Smooth muscle cell (in vitro differentiated cells): ENCODE measurements at regions not wholly inside any gene's neighbourhood (a gene's known extent, or its start where the extent isn't known, plus 50 kb on each side); places are given as distances from the start of the nearest gene placed in this dataset.

Experiments used
- DNase-seq: peaks from one replicate; lab custom pipeline; 2025; ENCODE audit not compliant: unreplicated experiment; lab: John Stamatoyannopoulos, UW
- H2AFZ ChIP-seq: fragments of 200-600 bp; sonication (generic); 2 replicates; pipeline ENCODE4 v1.6.0; 2016; ENCODE audit warnings: antibody characterized with exemption, low read depth, mild to moderate bottlenecking
- H3F3A ChIP-seq: fragments of 200-600 bp; sonication (generic); 2 replicates; pipeline ENCODE4 v1.6.0; 2017; ENCODE audit warnings: antibody characterized with exemption, low read depth
- H3K27ac ChIP-seq: fragments of 200-600 bp; sonication (generic); 2 replicates; pipeline ENCODE4 v1.5.1; 2016; ENCODE audit warnings: low read depth, mild to moderate bottlenecking
- H3K27me3 ChIP-seq: fragments of 200-600 bp; sonication (generic); 2 replicates; pipeline ENCODE4 v1.6.1; 2016; ENCODE audit warnings: low read depth, mild to moderate bottlenecking
- H3K36me3 ChIP-seq: fragments of 200-600 bp; sonication (generic); 2 replicates; pipeline ENCODE4 v1.5.1; 2016; ENCODE audit warnings: low read depth
- H3K4me1 ChIP-seq: fragments of 200-600 bp; sonication (generic); 2 replicates; pipeline ENCODE4 v1.5.1; 2016; ENCODE audit warnings: low read depth
- H3K4me2 ChIP-seq: fragments of 200-600 bp; sonication (generic); 2 replicates; pipeline ENCODE4 v1.6.0; 2016; ENCODE audit warnings: mild to moderate bottlenecking
- H3K4me3 ChIP-seq: fragments of 200-600 bp; sonication (generic); 2 replicates; pipeline ENCODE4 v1.5.1; 2016; ENCODE audit warnings: mild to moderate bottlenecking
- H3K79me2 ChIP-seq: fragments of 200-600 bp; sonication (generic); 2 replicates; pipeline ENCODE4 v1.6.0; 2016; ENCODE audit warnings: low read depth, mild to moderate bottlenecking
- H3K9ac ChIP-seq: fragments of 200-600 bp; sonication (generic); 2 replicates; pipeline ENCODE4 v1.6.0; 2016; ENCODE audit warnings: low read depth
- H3K9me3 ChIP-seq: fragments of 200-600 bp; sonication (generic); replicated peaks from 2 replicates; pipeline ENCODE4 v1.5.1; 2016; ENCODE audit warnings: low read depth
- H4K20me1 ChIP-seq: fragments of 200-600 bp; sonication (generic); 2 replicates; pipeline ENCODE4 v1.6.0; 2016; ENCODE audit warnings: low read depth
- CTCF ChIP-seq: fragments of 200-600 bp; sonication (generic); IDR thresholded peaks from 2 replicates; pipeline ENCODE4 v1.5.1; 2017; ENCODE audit warnings: borderline replicate concordance, mild to moderate bottlenecking, antibody characterized with exemption; ENCODE audit not compliant: insufficient read depth, poor library complexity, severe bottlenecking
- WGBS: methylation state at CpG from one replicate; pipeline ENCODE4 v1.1.7; 2016; ENCODE audit warnings: low lambda C conversion rate; 5-methylcytosine and 5-hydroxymethylcytosine counted together

GRCh38 chr10:90327611-90328010, 530.2 kb downstream of the HTR7 start:
- Histone ChIP-seq H3K4me2 (no peak overlapping the region), H4K20me1 (no peaks in the 10 kb centered on the region), H3K9me3 (no peaks in the 10 kb centered on the region), H2AFZ (no peak overlapping the region), H3K9ac (no peak overlapping the region), H3K4me3 (no peak overlapping the region), H3K4me1 (no peaks in the 10 kb centered on the region), H3F3A (no peaks in the 10 kb centered on the region), H3K27ac (no peak overlapping the region), H3K79me2 (no peaks in the 10 kb centered on the region), H3K36me3 (no peaks in the 10 kb centered on the region), H3K27me3 (no peaks in the 10 kb centered on the region)
- TF ChIP-seq CTCF = no peak
- DNase-seq = no peak
- WGBS = 90% methylated on average over 4 of the region's 4 CpGs

GRCh38 chr10:90328459-90328858, 529.4 kb downstream of the HTR7 start:
- no peaks in the 10 kb centered on the region for H4K20me1 ChIP-seq
- no peak for DNase-seq
- no peaks in the 10 kb centered on the region for H3K9me3 ChIP-seq
- H3K27ac ChIP-seq = no peak overlapping the region
- no peak overlapping the region for H3K4me3 ChIP-seq
- no peak overlapping the region for H3K9ac ChIP-seq
- no peaks in the 10 kb centered on the region for H3K4me1 ChIP-seq
- H3K4me2 ChIP-seq = no peak overlapping the region
- TF ChIP-seq CTCF = no peak
- no peaks in the 10 kb centered on the region for H3F3A ChIP-seq
- H2AFZ ChIP-seq = no peak overlapping the region
- WGBS = 79% methylated on average over 1 of the region's 1 CpG
- no peaks in the 10 kb centered on the region for H3K27me3 ChIP-seq
- no peaks in the 10 kb centered on the region for H3K36me3 ChIP-seq
- no peaks in the 10 kb centered on the region for H3K79me2 ChIP-seq

- no peaks in the 10 kb centered on the region for H3K4me1 ChIP-seq
- no peaks in the 10 kb centered on the region for H3K36me3 ChIP-seq
- no peaks in the 10 kb centered on the region for H3F3A ChIP-seq
- TF ChIP-seq CTCF = no peak
- H3K9me3 ChIP-seq = no peaks in the 10 kb centered on the region
- H4K20me1 ChIP-seq = no peaks in the 10 kb centered on the region
- WGBS = 100% methylated on average over 1 of the region's 1 CpG
- DNase-seq = no peak
- no peak overlapping the region for H3K4me2 ChIP-seq
- no peak overlapping the region for H3K4me3 ChIP-seq
- no peak overlapping the region for H3K9ac ChIP-seq
- no peak overlapping the region for H3K27ac ChIP-seq
- no peak overlapping the region for H2AFZ ChIP-seq
- no peaks in the 10 kb centered on the region for H3K79me2 ChIP-seq
- no peaks in the 10 kb centered on the region for H3K27me3 ChIP-seq
These were observed 528.9 kb downstream of the HTR7 start for GRCh38 chr10:90328896-90329295.

GRCh38 chr10:90337316-90337715, 520.5 kb downstream of the HTR7 start:
- H3F3A ChIP-seq = no peaks in the 10 kb centered on the region
- H3K36me3 ChIP-seq = no peaks in the 10 kb centered on the region
- H2AFZ ChIP-seq = no peak overlapping the region
- no peak for TF ChIP-seq CTCF
- no peaks in the 10 kb centered on the region for H3K4me1 ChIP-seq
- no peak overlapping the region for H3K4me3 ChIP-seq
- 84% methylated on average over 1 of the region's 1 CpG for WGBS
- H3K4me2 ChIP-seq = no peak overlapping the region
- H3K79me2 ChIP-seq = no peaks in the 10 kb centered on the region
- DNase-seq = no peak
- no peaks in the 10 kb centered on the region for H4K20me1 ChIP-seq
- no peaks in the 10 kb centered on the region for H3K27me3 ChIP-seq
- no peaks in the 10 kb centered on the region for H3K9me3 ChIP-seq
- H3K9ac ChIP-seq = no peak overlapping the region
- H3K27ac ChIP-seq = no peak overlapping the region
